Activated CD4-positive, alpha-beta T cell treated with anti-CD3 and anti-CD28 coated beads, Interleukin-2, amount 50 U/mL, for 1 hour (primary cell): ENCODE measurements at regions not wholly inside any gene's neighbourhood (a gene's known extent, or its start where the extent isn't known, plus 50 kb on each side); places are given as distances from the start of the nearest gene placed in this dataset.

Source experiments
- DNase-seq: peaks from one replicate; pipeline ENCODE4 v3.0.0-alpha.2; 2020

DNA sequence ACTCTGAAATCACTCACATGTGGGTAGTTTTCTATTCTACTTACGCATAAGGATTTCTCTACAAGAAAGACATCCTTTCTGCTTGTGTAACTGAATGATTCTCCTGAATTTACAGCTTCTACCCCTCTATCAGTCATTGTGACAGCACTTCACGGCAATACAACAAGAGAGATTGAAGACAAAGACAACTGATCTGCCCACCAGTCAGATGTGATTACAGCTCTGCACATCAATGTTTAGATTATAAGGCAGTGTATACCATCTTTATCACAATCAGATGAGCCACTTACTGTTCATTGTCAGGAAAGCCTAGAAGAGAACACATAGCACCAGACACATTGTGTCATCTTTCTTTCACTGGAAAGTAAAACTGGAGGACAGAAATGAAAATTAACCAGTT is 324.4 kb downstream of the CENPC start:
- DNase-seq = no peak

DNA sequence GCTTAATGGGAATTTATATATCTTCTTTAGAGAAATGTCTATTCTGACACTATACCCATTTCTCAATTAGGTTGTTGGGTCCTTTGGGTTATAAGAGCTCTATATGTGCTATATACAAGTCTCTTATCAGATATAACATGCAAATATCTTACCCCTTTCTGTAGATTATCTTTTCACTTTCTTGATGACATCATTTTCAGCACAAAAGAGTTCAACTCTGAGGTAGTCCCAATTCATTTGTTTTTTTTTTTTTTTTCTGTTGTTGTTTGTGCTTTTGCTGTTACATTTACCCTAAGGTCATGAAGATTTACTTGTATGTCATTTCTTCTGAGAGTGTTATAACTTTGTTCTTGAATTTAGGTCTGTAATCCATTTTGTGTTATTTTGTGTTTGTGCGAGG is 326.4 kb downstream of the CENPC start:
- DNase-seq = no peak

DNA sequence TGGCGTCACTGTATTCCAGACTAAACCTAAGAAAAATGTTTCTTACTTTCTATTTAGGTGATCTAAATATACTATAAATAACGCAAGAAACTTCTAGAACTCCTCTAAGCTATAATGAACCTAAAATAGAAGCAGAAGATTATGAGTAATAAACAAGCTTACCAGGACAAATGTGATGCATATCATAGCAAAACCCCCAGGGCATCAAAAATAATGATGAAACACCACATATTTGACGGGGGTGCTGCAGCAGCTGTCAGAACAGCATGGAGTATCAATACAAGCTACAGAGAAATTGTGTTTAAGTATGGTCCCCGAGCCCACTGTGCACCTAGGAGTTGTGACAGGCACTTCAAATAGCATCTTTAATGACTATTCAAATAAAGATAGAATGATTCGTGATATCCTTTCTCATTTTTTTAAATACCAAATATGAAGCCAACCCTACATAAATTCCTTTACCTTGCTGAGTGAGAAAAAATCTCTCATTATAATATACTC is 337.3 kb downstream of the CENPC start:
- no peak for DNase-seq

DNA sequence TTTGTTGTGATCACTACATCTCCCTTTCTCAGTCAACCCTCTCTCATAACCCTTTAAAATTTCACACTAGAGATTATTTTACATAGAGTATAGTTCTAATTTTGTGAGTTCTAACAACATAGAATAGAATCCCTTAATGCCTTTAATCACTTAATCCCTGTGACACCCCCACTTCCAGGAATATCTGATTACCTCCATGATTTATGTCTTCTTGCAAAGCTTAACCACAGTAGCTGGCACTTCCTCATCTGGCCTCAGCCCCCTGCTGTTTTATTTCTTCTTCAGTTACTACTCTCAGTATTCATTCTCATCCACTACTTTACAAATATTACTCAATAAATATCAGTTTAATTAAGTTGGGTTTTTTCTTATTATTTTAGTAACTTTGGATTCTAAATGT is 340.9 kb downstream of the CENPC start:
- no peak for DNase-seq

DNA sequence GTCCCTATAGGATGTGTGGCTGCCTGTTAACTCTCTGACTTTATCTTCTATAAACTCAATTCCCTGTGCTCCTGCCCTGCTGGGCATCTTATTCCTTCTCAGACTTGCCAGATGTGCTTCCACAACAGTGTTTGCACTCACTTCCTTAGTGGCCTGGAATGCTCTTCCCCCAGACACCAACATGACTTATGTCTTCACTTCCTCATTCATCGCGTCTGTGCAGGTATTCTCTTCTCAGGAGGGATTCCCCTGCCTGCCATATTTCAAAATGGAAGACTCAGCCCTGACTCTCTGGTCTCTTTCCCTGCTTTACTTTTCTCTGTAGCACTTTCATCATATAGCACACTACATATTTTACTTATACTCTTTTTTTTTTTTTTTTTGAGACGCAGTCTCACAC is 344.0 kb downstream of the CENPC start:
- DNase-seq = no peak

DNA sequence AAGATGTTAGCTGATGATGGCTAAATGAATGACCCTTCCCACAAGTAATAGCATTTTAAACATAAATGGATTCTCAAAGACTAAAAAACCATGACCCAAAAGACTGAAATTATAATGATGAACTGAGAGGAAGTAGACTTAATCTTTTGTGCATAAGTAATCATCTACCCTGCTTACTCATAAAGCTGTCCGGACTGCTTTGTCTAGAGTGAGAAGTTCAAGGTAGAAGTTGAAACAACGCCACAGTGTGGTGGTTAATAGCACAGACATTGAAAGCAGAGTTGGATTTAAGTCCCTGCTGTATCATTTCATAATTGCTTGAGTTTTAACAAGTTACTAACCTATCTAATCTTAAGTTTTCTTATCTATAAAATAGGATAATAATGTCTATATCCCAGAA is 346.6 kb downstream of the CENPC start:
- DNase-seq = no peak

DNA sequence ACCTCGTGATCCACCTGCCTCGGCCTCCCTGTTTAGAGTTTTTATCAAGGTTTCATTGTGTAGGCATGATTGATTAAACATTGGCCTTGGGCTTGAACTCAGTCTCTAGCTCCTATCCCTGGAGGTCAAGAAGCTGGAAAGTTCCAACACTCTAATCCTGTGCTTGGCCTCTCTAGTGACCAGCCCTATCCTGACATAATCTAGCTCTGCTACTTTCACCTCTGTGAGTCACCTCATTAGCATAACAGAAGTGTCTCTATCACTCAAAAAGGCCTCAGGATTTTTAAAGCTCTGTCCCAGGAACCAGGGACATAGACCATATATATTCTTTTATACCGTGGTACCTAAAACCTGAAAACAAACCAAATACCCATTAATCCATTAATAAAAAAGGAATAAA is 377.5 kb downstream of the CENPC start:
- DNase-seq = no peak

DNA sequence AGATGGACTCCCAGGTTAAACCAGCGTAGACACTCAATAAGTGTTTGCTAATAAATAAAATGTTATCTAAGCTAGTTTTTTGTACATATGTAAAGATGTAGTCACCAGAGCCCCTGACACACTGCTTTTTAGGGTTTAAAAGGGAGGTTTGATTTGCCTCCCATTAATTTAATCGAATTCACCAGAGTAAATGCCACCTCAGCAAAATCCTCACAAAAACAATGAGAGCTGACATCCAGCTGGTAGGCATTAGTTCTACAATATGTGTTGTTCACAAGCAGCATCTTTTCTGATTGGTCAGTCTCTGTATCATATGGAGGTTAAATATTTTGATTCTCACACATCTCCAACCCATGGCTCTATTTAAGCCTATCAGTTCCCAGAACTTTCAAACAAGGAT is 382.6 kb downstream of the CENPC start:
- DNase-seq = no peak

DNA sequence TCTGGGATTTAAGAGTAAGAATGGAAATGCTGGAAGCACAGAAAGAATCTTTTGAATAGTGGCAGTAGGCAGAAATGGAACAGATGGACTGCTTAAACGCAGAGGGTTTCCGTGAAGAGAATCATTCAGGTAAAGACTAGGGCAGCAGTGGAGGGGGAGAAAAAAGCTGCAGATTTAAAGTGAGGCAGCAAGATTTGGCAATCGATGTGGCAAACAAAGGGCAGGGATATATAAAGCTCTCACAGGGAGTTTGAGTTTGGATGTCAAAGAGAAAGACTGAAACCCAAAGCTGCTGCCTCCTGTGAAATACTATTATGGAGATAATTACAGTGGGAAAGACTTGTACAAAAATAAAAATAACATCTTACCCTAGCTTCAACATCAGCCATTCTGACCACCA is 384.0 kb downstream of the CENPC start:
- DNase-seq = no peak

DNA sequence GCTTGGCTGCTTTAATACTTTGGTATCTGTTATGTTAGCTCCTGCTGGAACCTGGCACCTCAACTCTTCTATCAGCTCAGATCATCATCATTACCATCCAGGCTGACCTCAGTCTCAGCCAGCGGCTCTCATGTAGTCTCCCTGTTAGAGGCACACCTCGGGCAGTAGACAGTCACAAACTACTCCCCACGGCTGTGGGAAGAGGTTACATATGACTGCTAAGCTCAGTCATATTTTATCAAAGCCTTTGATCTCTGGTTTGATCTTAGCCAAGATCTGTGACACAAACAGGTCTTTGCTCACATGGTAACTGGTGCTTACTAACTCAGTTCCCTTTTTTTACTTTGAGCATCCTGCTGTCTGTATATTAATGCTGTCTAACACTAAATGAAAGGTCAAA is 384.9 kb downstream of the CENPC start:
- no peak for DNase-seq

DNA sequence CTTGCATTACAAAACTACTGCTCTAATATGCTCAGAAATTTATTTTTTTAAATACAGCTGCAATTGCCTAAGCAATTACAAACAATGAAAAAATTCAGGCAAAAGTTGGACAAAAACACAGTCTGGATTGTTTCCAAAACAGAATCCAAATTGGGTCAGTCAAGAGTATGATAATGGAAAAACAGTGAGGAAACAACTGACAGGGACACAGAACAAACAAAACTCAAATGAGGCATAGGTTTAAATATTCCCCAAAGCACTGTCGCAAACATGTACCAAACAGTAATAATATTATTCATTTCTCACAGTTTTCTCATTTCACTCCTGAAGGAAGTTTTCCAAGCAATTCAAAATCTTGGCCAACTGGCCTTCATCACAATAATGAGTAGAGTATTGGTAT is 386.6 kb downstream of the CENPC start:
- no peak for DNase-seq

DNA sequence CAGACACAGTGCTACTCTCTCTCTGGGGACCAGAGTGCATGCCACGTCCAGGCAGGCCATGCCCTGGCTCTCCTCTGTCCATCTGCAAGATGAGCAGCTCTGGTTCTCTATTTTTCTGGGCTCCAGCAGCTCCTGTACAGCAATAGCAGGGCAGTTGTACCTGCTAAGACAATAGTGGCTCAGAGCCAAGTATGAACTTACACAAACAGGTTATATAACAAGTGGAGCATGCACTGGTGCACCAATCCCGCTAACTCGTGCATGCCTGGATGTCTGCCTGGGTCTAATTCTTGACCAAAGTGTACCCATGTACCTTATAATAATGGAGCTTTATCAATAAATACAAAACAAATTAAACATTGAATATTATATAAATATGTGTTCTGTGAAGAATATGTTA is 392.3 kb downstream of the CENPC start:
- no peak for DNase-seq

DNA sequence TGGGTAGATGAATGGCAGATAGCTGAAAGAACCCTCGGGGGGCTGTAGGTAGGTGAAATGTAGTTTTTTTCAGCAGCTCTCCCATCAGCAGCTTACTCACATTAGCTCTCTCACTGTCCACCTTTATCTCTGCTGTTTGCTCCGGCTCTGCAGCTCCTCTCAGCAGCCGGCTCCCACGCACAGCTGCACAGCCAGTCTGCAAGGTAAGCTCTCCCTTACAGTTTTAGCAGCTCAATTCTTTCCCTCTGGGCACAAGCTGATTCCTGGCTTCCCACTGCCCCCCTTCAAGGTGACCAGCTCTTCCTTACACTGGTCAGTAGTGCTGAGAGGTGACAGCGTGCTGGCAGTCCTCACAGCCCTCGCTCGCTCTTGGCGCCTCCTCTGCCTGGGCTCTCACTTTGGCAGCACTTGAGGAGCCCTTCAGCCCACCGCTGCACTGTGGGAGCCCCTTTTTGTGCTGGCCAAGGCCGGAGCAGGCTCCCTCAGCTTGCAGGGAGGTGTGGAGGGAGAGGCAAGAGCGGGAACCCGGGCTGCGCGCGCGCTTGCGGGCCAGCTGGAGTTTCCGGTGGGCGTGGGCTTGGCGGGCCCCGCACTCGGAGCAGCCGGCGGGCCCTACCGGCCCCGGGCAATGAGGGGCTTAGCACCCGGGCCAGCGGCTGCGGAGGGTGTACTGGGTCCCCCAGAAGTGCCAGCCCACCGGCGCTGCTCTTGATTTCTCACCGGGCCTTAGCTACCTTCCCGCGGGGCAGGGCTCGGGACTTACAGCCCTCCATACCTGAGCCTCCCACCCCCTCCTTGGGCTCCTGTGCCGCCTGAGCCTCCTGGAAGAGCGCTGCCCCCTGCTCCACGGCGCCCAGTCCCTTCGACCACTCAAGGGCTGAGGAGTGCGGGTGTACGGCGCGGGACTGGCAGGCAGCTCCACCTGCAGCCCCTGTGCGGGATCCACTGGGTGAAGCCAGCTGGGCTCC is 393.6 kb downstream of the CENPC start:
- DNase-seq = no peak

DNA sequence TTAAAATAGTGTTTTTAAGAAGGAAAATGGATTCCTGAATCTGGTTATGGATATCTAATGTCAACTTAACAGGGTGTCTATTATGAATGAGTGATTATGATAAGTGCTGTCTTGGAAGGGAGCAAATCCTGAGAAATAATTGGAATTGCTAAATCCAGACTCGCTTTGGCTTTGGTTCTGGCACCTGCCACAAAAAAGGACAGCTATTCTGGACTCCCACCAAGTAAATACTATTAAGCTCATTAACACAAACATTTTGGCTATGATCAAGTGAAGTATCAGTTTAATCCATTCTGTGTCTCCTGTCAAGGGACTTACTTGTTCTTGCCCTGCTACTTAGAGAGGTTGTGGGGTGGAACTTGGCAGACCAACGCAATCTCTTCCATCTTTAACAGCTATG is 403.7 kb downstream of the CENPC start:
- DNase-seq = no peak

DNA sequence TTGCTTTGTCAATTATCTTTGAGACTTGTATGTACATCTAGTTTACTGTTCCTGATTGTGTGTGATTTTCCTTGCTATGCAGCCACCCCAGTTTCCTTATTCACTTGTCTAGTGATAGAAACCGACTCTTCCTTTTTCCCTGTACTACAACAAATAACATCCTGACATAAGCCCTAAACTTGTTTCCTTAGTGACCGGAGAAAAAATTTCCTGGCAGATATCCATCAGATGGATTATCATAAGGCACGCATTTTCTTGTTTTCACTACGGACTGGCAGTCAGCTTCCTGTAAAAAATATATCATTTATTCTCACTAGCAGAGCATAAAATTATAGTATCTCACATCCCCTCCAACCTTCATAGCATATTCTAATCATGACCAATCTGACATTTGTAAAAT is 410.7 kb downstream of the CENPC start:
- no peak for DNase-seq

DNA sequence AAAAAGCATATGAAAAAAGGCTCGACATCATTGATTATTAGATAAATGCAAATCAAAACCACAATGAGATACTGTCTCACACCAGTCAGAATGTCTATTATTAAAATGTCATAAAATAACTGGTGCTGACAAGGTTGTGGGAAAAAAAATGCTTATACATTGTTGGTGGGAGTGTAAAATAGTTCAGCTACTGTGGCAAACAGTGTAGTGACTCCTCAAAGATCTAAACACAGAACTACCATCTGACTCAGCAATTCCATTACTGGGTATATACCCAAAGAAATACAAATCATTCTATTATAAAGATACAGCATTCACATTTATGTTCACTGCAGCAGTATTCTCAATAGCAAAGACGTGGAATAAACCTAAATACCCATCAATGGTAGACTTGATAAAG is 412.1 kb downstream of the CENPC start:
- DNase-seq = no peak

DNA sequence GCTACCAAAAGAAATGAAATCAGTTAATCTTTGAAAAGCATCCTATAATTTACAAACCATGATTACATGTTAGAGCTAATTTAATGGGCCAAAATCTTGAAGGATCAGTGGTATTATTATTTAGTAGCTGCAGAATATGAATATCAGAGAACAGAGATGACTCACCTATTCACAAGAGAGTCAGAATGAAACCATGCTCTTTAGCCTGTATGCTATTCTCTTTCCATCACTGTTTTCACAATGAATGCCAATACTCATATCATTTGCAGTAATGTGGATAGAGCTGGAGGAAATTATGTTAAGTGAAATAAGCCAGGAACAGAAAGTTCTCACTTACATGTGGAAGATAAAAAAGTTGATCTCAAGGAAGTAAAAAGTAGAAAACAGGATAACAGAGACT is 414.1 kb downstream of the CENPC start:
- DNase-seq = no peak

DNA sequence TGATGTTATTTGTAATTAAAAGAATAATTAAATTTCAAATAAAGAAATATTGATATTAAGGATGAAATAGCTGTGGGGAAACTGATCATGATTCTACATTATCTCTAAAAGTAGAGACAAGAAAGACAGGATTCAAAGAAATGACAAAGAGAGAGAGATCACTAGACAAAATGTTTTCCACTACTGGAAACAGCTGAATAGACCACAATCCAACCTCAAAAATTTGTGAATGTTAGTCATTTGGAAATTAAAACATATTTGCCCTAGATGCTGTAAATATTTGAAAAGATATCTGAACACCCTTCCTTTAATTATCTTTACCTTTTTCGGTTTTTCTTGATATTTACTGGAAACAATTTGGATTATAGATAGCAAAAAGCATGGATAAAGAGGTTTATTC is 414.9 kb downstream of the CENPC start:
- no peak for DNase-seq

DNA sequence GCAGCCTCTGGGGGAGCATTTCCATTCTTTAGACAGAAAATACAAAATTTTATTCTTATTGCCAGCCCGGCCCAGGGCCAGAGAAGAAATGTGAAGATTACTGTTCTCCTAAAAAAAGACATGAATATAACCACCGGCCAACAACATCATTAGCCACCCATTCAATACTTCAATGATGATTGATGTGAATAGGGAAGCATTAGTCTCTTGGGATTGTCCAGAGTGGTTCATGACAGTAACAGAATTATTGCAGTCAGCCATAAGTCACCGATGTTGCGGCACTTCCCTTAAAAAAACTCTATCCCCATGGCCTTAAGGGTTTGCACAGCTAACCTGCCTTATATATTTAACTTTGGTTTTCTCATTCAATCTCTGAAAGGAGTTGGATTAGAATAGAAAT is 418.7 kb downstream of the CENPC start:
- no peak for DNase-seq

DNA sequence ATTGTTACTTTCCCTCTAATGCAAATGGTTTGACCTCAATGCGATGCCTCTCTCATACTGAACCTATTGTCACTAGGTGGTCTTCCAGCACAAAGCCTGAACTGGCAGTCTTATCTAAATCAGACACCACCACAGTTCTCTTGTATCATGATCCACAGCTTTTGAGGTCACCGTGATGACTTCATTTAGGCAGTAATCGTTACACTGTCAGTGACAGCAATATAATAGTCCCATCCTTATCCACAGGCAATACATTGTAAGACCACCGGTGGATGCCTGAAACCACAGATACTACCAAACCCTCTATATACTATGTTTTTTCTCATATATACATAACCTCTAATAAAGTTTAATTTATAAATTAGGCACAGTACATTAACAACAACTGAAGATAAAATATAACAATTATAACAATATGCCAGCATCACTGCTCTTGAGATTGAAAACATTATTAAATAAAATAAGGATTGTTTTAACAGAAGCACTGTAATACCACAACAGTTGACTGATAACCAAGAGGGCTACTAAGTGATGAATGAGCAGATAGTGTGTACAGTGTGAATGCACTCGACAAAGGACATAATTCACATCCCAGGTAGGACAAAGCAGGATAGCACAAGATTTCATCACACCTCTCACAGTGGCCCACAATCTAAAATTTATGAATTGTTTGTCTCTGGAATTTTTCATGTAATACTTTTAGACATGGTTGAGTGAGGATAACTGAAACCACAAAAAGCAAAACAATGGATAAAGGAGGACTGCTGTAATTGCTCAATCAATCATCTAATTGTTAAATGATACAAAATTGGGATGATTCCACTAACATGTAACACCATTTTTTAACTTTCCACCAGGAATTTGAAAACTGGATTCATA is 419.4 kb downstream of the CENPC start:
- DNase-seq = no peak

DNA sequence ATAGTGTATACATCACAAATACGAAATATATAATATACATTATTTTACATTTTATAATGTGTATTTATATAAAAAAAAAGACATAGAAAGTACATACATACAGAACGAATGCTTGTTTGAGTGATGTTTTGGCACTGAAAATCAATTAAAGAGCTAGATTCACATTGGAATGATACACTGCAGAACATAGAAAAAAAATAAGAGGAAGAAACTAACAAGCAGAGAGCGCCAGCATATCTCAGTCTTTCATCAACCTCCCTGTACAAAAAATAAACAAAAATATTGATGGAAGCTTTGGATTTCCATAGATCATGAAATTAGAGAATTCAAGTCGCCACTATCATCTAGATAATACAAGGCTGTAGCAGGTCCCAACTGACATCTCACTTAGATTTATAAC is 420.6 kb downstream of the CENPC start:
- no peak for DNase-seq

DNA sequence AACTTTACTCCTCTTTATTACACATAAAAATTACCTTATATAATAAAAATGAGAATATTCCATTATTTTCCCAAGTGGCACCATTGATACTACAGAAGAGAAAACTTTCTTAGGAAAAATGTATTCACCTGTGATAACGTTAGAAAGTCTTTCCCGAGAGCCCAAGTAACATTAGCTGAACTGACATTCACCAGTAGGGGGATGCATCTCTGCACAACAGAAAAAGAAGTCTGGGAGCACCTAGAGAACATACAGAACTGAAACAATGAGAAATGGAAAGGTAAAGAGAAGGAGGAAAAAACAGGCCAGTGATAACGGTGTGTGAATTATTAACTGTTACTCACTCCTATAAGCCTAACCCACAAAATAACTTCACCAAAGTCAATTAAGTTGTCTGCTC is 423.3 kb downstream of the CENPC start:
- DNase-seq = no peak

DNA sequence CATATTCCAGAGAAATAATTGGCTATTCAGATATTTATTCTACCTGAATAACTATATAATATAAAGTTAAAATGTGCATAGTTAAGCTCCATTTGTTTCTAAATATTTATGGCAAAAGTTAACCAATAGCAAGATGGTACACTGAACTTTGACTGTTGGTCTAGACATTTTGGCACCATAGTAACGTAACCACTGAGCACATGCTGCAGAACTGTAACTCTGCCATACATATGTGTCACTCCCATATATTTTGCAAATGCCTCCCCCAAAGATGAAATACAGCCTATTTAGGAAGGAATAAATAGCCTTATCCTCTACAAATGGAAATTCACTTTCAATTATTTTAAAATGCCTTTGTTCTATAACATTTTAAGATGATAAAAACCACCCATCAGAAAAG is 424.9 kb downstream of the CENPC start:
- no peak for DNase-seq

DNA sequence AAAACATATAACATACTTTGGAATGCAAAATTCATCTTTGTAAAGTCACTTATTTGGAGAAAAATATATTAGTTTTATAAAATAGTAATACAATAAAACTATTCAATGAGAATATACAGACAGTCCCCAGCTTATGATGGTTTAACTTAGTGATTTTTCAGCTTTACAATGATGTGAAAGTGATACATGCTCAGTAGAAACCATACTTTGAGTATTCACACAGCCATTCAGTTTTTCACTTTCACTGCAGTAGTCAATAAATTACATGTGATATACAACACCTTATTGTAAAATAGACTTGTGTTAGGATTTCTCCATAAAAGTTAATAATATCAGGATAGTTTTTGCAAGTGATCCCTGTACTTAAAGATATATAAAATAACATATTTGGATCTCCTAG is 436.0 kb downstream of the CENPC start:
- DNase-seq = no peak
